GM21360 (cell line): ENCODE measurements at regions not wholly inside any gene's neighbourhood (a gene's known extent, or its start where the extent isn't known, plus 50 kb on each side); places are given as distances from the start of the nearest gene placed in this dataset.

ENCODE experiments used
- ATAC-seq: cut with Tn5 transposase; IDR thresholded peaks from one replicate; pipeline ENCODE4 v1.9.1; 2021; ENCODE audit warnings: mild to moderate bottlenecking, moderate library complexity; ENCODE audit not compliant: unreplicated experiment

- no peak for ATAC-seq
Observed at GRCh38 chr9:18136354-18136994, 337.5 kb upstream of the ADAMTSL1 start.

GRCh38 chr9:18137815-18138214 lies 336.1 kb upstream of the ADAMTSL1 start:
- ATAC-seq: no peak

DNA sequence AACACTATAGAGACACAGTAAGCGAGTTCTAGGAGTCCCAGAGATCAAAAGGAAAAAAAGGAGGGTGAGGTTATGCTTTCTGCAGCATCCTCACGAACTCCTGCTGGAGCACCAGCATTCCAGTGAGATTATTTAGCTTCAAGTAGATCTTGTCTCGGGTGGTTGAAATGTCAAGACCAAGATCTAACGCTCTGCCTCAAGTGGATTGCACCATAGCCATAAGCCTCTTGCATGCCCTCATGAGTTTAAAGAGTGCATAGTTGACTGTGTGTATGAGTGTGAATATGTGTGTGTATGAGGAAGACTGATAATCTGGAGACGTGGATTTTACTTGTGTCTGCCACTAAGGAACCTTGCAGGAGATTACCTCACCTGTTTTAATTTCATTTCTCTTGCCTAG lies 335.3 kb upstream of the ADAMTSL1 start:
- ATAC-seq: no peak

DNA sequence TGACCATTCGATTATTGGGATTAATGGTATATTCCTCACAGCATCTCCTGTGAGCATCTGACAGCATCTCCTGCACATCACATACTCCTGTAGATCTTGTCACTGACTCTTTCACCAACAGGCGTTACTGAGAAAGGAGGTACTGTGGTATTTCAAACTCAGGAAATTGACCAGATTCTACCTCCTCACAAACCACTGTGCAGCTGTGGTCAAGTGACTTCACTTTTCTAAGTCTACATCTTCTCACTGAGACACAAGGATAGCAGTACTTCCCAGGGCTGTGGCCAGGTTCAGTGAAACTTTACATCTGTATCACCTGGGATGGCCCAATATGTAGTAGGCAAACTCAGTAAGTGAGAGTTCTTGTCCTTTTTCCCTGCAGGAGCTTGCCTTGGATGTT lies 332.3 kb upstream of the ADAMTSL1 start:
- ATAC-seq: no peak

- no peak for ATAC-seq
Observed at GRCh38 chr9:18143073-18143745, 330.7 kb upstream of the ADAMTSL1 start.

GRCh38 chr9:18146329-18146728 lies 327.6 kb upstream of the ADAMTSL1 start:
- no peak for ATAC-seq

- ATAC-seq: no peak
Observed at GRCh38 chr9:18149471-18150011, 324.4 kb upstream of the ADAMTSL1 start.

DNA sequence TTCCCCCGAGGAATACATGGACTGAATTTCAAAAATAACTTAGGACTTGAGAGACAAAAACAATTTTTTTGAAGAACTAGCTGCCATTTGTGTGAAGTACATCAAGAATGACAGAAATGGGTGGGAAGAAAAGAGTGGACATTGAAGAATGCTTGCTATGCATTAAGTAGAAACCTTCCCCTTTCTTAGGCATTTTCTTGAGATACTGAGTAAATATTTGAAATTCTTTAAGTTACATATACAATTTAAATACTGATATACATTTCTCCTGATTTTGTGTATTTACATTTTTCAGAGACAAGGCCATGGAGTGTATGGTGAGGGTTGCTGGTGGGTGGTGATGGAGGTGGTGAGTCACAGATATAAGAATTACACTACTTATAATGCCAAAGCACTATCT lies 319.3 kb upstream of the ADAMTSL1 start:
- no peak for ATAC-seq

- ATAC-seq: no peak
Observed at GRCh38 chr9:18159254-18159653, 314.7 kb upstream of the ADAMTSL1 start.

GRCh38 chr9:18163146-18163545 lies 310.8 kb upstream of the ADAMTSL1 start:
- ATAC-seq: no peak

DNA sequence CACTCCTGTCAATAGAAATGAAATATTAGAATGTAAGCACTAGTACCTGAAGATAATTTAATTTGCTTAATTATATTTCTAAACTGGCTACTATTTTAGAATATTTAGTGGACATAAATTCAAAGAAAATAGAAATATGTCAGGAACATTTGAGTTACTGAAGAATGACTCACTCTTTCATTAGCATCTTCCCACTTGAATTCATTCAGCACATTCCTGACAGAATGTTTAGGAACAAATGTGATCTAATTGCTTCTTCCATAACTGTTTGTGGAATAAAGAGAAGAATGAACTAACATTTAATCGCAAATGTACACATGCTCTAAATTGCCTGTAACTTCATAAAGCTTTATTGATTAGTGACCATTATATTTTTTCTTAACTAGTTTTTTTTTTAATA lies 306.2 kb upstream of the ADAMTSL1 start:
- ATAC-seq: no peak

GRCh38 chr9:18173923-18174322 lies 300.0 kb upstream of the ADAMTSL1 start:
- ATAC-seq: no peak

GRCh38 chr9:18182636-18183035 lies 291.3 kb upstream of the ADAMTSL1 start:
- ATAC-seq: no peak

DNA sequence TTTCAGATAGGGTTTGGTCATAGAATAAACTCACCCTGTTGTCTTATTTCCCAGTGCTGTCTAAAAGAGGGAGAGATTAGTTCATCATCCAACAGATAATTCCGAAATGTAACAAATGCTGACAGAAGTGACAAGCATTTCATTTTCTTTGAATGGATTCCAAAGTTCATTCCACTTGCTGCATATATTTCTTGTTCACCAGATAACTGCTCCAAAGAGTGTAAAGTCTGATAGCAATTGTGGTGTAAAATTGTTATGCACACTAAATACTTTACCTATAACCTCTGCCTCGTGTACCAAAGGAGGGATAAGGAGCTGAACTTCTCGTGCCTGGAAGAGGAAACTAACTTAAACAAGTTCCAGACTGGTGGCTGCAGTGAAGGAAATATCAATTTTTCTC lies 290.0 kb upstream of the ADAMTSL1 start:
- no peak for ATAC-seq

DNA sequence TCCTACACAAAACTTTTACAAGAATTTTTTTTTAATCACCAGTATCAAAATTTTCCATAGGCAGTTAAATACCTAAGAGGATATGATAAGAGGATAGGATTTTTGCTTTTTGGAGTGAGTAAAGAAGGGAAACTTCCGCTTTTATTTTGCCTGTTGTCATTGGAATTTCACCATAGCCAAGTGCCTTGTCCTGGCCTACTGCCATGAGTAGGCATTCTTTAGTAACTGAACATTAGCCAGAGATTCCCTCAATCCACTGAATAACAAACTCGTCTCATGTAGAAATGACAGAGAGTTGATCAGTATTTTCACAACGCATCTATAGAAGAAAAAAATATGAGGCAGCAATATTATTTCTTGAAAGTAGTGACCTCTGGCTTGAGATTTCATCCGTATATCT lies 289.6 kb upstream of the ADAMTSL1 start:
- no peak for ATAC-seq

- no peak for ATAC-seq
Observed at GRCh38 chr9:18185196-18185595, 288.8 kb upstream of the ADAMTSL1 start.

DNA sequence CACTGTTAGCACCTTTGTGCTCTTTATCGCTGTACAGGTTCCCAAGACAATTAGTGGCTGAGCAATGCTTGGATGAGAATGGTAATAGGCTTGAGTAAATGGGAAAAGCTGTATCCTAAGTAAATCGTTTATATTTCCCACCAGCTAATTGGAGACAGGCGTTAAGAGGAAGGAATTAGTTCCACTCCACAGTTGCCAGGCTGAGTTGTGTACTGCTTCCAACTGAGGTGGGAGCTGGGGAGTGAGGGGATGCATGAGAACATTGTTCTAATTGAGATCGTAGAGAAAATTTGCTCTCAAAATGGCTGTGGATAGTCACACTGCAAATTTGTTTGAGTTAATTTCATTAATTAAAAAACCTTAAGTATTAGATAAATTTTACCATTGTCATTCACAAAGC lies 285.0 kb upstream of the ADAMTSL1 start:
- no peak for ATAC-seq

DNA sequence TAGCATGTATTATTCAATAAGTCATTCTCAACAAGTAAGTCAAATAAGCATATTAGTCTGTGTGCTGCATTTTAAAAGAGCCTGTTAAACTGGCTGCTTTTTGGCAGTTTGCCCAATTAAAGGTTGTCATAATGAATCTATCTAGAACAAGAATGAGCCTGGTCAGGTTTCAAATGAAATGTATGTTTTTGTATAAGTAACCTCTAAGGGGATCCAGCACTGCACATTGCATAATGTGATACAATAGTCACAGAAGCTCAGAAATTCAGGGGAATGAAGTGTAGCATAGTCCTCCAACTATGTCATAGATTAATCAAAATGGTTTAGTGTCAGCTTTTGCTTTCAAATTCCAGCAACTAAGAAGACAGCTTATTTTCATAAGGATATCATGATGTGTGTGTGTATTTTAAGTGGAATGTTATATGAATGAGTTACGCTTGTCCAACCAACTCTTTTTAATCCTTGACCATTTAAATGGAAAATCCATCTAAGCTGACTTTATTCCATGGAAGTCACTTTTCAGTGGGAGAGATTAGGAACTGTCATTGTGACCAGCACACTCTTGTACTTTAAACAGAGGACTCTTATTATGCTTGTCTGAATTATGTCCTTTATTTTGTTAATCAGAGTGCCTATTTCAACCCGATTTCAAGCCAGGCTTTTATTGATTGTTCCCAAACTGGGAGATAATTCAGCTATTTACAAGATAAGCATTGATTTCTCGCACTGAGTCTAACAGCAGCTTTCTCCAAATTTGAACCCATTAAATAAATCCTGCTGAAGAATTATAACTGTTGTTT lies 283.9 kb upstream of the ADAMTSL1 start:
- no peak for ATAC-seq

DNA sequence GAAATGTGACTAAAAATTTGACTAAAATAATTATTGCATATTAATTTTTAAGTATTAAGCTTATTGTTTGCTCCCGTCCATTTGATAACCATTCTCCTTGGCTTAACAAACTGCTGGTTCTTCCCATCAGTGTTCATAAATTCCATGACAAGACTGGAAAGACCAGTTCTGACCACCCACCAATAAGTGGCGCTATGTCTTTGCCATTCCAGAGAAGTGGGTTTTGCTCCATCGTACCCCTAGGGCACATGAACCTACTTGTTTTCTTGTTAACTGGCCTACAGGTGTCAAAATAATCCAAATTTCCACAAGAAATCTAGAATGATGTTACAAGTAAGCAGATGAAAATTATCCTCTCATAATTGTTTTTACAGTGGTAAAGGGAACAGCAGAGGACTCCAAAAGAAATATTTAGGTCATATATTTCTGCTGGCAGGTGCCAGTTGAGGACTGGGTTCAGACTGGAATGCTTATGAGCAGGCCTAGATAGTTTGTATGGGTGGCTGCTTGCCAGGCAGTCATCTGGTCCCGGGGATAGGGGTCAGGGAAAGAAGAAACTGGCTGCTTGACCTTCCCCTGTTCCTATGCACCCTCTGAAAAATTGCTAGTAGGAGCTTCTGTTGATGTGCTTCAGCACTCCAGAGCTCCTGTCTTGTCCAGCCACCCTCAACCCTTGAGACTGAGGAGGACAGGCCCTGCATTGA lies 283.1 kb upstream of the ADAMTSL1 start:
- no peak for ATAC-seq

DNA sequence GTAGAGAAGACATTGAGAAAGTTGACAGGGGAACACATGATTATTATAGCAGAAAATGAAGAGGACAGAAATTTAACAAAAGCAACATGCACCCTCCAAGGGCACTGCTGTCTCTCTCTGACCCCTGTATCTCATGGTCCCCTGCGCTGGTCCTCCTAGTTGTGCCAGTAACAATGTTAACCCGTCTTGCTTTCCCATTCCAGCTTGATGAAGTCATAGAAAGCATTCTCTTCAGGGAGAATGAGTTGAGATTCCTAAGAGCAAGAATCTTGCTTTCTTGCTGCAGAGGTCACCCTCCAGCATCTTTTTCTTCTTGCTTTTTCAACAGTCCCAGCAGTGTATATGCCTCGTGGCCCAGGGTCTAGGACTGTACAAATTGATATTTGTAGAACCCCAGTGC lies 279.6 kb upstream of the ADAMTSL1 start:
- ATAC-seq: no peak

- no peak for ATAC-seq
Observed at GRCh38 chr9:18195223-18195622, 278.7 kb upstream of the ADAMTSL1 start.
